SJCRH30 (cell line): ENCODE measurements at regions not wholly inside any gene's neighbourhood (a gene's known extent, or its start where the extent isn't known, plus 50 kb on each side); places are given as distances from the start of the nearest gene placed in this dataset.

ENCODE experiments used
- DNase-seq, 2 experiments: peaks; one replicate each; pipeline ENCODE4 v3.0.0-alpha.2; 2015 to 2020
- H3K27ac ChIP-seq: fragments of 250-450 bp; sonication (Bioruptor Pico); 2 replicates; pipeline ENCODE4 v1.5.1; 2020; ENCODE audit warnings: mild to moderate bottlenecking, moderate library complexity
- H3K27me3 ChIP-seq: fragments of 250-450 bp; sonication (Bioruptor Pico); 2 replicates; pipeline ENCODE4 v1.5.1; 2020; ENCODE audit warnings: mild to moderate bottlenecking, moderate library complexity
- H3K36me3 ChIP-seq: fragments of 250-450 bp; sonication (Bioruptor Pico); 2 replicates; pipeline ENCODE4 v1.5.1; 2020; ENCODE audit warnings: mild to moderate bottlenecking, moderate library complexity
- H3K4me1 ChIP-seq: fragments of 250-450 bp; sonication (Bioruptor Pico); 2 replicates; pipeline ENCODE4 v1.5.1; 2020; ENCODE audit warnings: mild to moderate bottlenecking, moderate library complexity
- H3K4me3 ChIP-seq: fragments of 250-450 bp; sonication (Bioruptor Pico); 2 replicates; pipeline ENCODE4 v1.5.1; 2020; ENCODE audit warnings: mild to moderate bottlenecking, moderate library complexity
- H3K9me3 ChIP-seq: fragments of 250-450 bp; sonication (Bioruptor Pico); replicated peaks from 2 replicates; pipeline ENCODE4 v1.5.1; 2020; ENCODE audit warnings: mild to moderate bottlenecking, moderate library complexity

DNA sequence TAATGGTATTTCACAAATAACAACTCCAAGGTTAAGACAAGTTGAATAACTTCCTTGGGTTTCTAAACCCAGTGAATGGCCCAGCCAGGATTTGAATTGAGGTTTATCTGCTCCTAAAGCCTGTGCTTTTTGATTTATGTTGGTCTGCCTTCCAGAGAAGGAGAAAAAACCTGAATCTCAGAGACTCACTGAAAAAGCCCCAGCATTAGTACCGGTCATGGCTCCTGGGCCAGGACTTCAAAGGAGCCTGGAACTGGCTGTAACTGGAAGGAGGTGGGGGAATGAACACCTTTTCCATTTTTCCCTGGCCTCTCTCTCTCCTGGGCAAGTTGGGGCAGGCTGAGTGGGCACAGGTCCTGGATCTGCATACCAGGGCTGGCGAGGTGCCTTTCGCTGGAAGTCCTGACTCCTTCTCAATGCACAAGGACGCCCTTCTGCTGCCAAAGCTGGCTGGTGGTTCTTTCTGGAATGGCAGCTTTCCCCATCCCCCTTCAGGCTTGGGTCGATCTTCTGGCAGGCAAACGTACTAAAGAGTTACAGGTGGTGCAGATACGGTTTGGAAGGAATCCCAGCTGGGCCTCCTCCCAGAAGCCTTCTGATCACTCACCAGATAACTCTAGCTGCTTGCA, 268.2 kb downstream of the PTEN start:
- H3K4me3 ChIP-seq = no peak overlapping the region

DNA sequence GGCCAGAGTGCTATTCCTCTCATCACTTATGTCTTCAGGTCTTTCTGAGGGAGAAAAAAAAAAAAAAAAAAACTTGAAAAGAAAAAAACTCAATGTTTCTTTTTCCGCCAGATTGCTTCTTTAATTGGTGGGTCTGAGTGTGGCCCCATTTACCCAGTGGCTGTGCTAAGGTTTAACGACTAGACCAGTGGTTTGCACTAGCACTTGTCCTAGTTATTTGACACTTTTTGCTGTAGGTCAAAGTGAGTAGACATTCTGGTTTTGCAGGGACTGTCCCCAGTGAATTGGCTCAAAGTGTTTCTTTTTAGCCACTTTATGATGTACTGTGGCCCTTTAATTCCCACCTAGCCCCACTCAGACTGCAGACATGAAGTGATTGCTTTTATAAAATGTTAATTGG, 273.3 kb downstream of the PTEN start:
- no peaks in the 10 kb centered on the region for H3K36me3 ChIP-seq
- no peak overlapping the region for H3K4me3 ChIP-seq
- no peak for DNase-seq
- H3K9me3 ChIP-seq = no peaks in the 10 kb centered on the region
- H3K27ac ChIP-seq = no peak overlapping the region
- H3K4me1 ChIP-seq = no peaks in the 10 kb centered on the region
- H3K27me3 ChIP-seq = no peaks in the 10 kb centered on the region

More for the DNA sequence above, 268.2 kb downstream of the PTEN start:
- H3K36me3 ChIP-seq = no peaks in the 10 kb centered on the region
- no peak overlapping the region for H3K27ac ChIP-seq
- no peak for DNase-seq
- H3K4me1 ChIP-seq = no peaks in the 10 kb centered on the region
- H3K9me3 ChIP-seq = no peaks in the 10 kb centered on the region
- H3K27me3 ChIP-seq = no peaks in the 10 kb centered on the region

DNA sequence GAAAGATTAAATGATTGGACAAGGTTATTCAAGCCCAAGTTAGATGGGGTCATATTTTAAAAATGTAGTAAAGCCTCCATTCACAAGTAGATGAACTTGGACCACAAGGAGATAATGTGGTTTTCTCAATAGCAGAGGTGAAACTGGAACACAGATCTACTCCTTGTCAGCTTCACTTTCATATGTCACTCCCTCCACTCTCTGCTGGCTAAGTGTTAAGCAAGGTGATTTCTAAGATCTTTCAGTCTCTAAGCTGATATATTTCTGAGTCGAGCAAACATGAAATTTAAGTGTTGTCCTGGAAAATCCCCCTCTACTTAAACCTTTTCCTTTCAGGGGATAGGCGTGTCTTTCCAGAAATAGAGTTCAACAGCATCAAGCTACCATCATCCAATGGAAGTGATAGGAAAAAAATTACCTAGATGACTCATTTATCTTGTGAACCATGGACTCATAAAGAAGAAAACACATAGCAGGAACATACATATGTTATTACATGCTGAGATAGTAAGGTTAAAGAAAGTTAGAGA, 275.0 kb downstream of the PTEN start:
- Histone ChIP-seq H3K4me1 (no peaks in the 10 kb centered on the region), H3K27me3 (no peaks in the 10 kb centered on the region), H3K27ac (no peak overlapping the region), H3K4me3 (no peak overlapping the region), H3K9me3 (no peaks in the 10 kb centered on the region), H3K36me3 (no peaks in the 10 kb centered on the region)
- no peak for DNase-seq

DNA sequence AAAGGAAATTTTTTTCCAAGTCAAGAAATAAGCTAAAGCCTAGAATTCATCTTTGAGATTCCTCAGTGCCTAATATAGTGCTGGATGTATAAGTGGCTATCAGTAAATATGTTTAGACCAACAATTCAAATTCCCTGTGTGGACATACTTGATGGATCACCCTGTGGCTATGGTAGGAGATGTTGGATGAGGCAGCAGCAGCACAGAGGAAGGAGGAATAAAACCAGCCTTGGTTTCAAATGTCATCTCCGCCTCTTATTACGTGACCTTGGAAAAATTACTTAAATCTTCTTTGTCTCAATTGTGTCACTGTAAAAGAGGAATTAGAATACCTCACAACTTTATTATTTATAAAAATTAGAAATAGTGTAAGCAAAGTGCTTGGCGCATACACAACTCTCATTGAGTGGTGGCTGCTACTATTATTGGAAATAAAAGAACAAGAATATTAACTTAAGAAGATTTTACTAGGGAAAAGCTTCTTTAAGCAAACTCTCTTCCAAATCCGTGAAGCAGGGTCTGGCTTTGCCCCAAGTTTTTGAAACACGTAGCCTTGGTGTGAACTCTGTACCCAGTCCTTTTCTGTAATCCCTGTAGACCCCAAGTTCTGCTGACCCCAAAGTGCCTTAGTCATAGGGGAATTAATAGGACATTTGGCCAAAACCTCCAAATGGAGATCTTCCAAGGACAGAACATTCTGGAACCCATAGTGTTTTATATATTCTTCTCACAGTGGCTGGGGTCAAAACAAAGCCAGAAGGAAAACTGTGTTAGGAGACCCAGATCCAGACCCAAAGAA, 283.8 kb downstream of the PTEN start:
- Histone ChIP-seq H3K4me1 (no peaks in the 10 kb centered on the region), H3K4me3 (no peak overlapping the region), H3K27ac (no peak overlapping the region), H3K27me3 (no peaks in the 10 kb centered on the region), H3K36me3 (no peaks in the 10 kb centered on the region), H3K9me3 (no peaks in the 10 kb centered on the region)
- no peak for DNase-seq

DNA sequence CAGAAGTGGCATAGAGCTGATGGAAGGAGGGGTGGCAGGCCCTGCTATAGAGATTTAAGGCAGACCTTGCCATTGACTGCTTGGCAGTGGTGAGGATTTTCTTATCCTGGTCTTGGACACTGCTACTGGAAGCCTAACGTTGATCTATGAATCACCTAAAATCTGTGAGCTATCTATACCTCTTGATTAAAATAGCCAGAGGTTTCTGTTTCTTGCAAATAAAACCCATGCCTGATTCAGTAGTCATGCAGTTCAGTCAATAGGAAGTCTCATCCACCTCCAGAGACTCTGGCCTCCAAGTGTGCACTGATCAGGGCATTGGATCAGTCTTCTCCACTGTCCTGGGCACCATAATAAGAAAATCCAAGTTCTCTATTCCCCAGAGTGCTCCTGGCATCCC, 286.5 kb downstream of the PTEN start:
- H3K27ac ChIP-seq = no peak overlapping the region
- no peaks in the 10 kb centered on the region for H3K4me1 ChIP-seq
- no peaks in the 10 kb centered on the region for H3K36me3 ChIP-seq
- H3K9me3 ChIP-seq = no peaks in the 10 kb centered on the region
- no peak overlapping the region for H3K4me3 ChIP-seq
- no peaks in the 10 kb centered on the region for H3K27me3 ChIP-seq
- DNase-seq = no peak

DNA sequence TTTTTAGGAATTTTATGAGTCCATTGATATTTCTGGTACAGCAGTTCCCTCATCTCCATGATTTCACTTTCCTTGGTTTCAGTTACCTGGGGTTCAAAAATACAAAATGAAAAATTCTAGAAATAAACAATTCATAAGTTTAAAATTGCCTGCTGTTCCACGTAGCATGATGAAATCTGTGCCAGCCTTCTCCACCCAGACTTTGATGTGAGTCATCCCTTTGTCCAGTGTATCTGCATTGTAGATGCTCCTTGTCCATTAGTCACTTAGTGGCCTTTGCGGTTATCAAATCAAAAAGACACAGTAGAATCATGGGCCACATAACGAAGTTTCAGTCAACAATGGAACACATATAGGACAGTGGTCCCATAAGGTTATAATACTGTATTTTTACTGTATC, 286.9 kb downstream of the PTEN start:
- DNase-seq = no peak
- Histone ChIP-seq H3K4me1 (no peaks in the 10 kb centered on the region), H3K9me3 (no peaks in the 10 kb centered on the region), H3K27ac (no peak overlapping the region), H3K4me3 (no peak overlapping the region), H3K27me3 (no peaks in the 10 kb centered on the region), H3K36me3 (no peaks in the 10 kb centered on the region)

DNA sequence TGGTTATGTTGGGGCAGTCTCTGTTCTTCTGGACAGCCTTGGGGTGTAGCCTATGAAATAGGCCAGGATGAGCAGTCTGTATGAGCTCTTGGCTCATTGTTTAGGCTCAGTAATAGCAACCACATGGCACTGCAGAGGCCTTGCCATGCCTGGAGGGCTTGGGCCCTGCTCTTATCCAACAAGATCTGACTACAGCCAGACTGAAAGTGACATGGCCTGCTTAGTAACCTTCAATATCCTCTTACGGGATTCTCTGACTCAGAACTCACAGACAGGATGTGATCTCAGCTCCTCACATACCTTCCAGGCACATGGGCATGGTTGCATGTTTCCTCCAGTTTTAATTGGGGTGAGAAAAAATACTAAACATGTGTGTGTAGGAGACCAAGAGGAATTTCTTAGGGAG, 289.3 kb downstream of the PTEN start:
- H3K4me1 ChIP-seq = no peaks in the 10 kb centered on the region
- H3K27ac ChIP-seq = no peak overlapping the region

DNA sequence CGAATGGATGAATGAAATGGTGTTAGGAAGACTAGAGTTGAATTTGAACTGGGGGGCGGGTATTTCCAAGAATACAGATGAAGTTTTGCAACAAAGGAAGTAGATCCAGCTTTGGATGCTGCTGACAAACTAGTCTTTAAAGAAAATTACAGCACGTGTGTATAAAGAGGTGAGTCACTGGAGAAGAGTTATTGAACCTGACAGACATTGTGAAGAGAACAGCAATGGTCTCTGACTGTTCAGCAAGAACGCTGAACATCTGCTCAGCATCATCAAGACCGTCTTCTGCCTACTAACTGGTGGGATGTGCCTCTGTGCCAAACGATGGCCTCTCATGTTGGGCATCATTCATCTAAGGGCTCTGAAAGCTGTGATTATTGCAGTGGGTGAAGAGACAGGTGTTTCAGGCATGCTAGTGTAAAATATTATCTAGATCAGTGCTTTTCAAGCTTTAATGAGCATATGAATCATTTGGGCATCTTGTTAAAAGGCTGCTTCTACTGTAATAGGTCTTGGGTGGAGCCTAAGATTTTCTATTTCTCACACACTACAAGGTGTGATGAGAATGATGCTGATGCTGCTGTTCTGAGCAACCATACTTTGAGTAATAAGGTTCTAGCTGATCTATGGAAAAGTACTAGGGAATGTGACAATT, 291.3 kb downstream of the PTEN start:
- H3K4me1 ChIP-seq = no peaks in the 10 kb centered on the region
- no peaks in the 10 kb centered on the region for H3K36me3 ChIP-seq
- H3K4me3 ChIP-seq = no peak overlapping the region
- H3K27me3 ChIP-seq = no peaks in the 10 kb centered on the region
- DNase-seq = no peak
- no peaks in the 10 kb centered on the region for H3K9me3 ChIP-seq
- H3K27ac ChIP-seq = no peak overlapping the region

More for the DNA sequence above, 289.3 kb downstream of the PTEN start:
- Histone ChIP-seq H3K36me3 (no peaks in the 10 kb centered on the region), H3K9me3 (no peaks in the 10 kb centered on the region), H3K4me3 (no peak overlapping the region), H3K27me3 (no peaks in the 10 kb centered on the region)
- DNase-seq = no peak

DNA sequence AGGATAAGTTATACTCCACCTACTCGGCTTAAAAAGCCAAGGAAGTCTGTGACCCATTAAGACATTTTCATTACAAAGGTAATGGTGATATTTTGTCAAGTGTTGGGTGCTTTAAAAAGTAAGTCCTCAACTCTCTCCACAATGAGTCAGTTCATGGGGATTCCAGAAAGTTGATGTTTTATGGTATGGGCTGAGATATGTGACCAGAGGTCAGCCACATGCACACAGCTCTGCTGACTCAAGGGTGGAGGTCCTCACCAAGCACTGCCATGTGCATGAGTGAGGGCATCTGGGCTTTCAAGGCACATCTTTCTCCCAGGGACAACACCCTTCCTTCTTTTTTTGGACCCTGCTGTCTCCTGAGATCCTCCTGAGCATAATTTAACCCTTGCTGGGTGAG, 292.9 kb downstream of the PTEN start:
- Histone ChIP-seq H3K4me3 (no peak overlapping the region), H3K27me3 (no peaks in the 10 kb centered on the region), H3K27ac (no peak overlapping the region), H3K9me3 (no peaks in the 10 kb centered on the region), H3K4me1 (no peaks in the 10 kb centered on the region), H3K36me3 (no peaks in the 10 kb centered on the region)
- DNase-seq = no peak

DNA sequence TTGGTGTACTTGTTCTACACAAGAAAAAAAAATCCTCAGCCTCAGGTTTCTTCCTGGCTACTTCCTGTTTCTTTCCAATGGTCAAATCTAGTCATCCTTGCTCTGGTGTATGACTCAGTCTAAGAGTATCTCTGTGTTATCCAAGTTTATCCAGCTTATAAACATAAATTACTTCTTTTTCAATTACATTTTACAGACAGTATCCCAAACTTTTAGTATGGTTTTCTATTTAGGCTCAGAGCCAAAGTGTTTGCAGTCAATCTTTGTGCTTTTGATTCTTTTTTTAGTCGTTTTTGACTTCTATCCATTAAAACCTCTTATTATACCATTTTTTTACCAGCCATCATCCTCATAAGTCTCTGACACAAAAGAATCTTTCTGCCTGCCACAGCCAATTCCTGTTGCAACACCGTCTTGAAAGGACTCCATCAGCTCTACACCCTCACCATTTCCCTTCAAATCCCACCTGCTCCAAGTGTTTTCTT, 294.6 kb downstream of the PTEN start:
- H3K27ac ChIP-seq = no peak overlapping the region
- no peak overlapping the region for H3K4me3 ChIP-seq
- H3K9me3 ChIP-seq = no peaks in the 10 kb centered on the region
- no peak for DNase-seq
- H3K36me3 ChIP-seq = no peaks in the 10 kb centered on the region
- H3K4me1 ChIP-seq = no peaks in the 10 kb centered on the region
- no peaks in the 10 kb centered on the region for H3K27me3 ChIP-seq

DNA sequence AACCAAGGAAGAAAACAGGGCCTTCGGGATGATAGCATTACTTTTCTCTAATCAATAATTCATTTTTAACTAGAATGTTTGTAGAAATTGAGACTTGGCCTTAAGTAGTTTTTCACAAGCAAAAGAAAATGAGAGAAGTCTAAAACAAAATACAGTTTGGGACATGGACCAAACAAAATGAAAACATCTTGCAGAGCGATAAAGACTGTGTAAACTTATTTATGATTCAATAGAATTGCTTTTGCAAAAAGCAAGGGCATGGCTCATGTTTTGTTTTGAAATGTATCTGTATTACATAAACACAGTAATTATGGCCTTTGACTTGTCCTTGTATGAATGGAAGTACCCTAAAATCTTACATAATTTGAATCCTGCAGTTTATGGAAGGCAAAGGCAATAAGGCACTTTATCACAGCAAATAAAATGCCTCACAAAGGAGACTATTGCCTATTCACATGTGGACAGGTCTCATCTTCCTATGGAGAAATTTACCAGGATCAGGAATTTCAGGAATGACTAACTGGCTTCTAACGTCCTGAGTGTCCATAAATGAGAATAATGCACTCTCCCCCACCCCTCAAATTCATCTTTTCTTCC, 295.2 kb downstream of the PTEN start:
- no peak overlapping the region for H3K27ac ChIP-seq
- H3K4me1 ChIP-seq = no peaks in the 10 kb centered on the region
- DNase-seq = no peak
- H3K4me3 ChIP-seq = no peak overlapping the region
- no peaks in the 10 kb centered on the region for H3K9me3 ChIP-seq
- no peaks in the 10 kb centered on the region for H3K36me3 ChIP-seq
- no peaks in the 10 kb centered on the region for H3K27me3 ChIP-seq

DNA sequence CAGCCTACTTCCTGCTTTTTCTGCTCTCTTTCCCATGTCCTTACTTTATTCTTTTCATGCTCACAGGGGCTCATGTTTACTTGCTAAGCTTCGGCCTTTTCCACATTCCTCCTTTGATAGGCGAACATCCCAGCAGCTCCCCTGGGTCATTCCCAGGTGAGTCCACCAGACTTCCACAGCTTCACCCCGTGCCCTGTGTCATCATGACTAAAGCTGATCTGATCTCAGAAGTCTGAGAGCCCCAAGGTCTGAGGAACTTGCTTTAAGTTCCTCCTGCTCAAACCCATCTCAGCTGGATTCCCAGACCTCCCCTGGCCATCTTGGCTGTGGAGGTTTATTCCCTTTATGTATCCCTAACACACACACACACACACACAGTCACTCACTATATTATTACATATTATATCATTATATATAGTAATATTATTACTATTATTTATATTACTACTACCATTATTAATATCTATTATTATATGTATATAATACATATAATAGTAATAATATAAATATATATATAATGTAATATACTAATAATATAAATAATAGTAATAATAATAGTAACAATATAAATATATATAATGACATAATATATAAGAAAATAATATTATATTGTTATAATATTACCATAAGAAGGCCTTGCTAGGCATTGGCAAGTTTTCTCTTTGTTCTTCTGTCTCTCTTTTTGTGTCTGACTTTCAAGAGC, 295.9 kb downstream of the PTEN start:
- Histone ChIP-seq H3K36me3 (no peaks in the 10 kb centered on the region), H3K9me3 (no peaks in the 10 kb centered on the region), H3K4me1 (no peaks in the 10 kb centered on the region), H3K4me3 (no peak overlapping the region), H3K27ac (no peak overlapping the region), H3K27me3 (no peaks in the 10 kb centered on the region)
- no peak for DNase-seq

DNA sequence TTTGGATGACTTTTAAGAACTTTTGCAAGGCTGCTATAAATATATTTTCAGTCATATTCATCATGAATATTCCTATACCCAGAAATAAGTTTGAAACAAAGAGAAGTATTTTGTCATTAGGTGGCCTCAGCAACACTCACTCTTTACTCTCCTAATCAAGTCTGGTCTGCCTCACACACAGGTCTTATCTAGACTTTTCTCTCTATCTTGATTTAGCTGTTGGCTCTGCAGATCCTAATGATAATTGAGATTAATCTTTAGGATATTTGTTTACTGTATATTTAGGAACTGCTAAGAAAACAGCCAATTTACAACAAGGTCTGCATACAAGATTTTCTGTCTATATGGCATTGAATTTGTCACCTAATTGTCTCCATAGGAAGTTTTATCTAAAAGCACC, 297.6 kb downstream of the PTEN start:
- H3K9me3 ChIP-seq = no peaks in the 10 kb centered on the region
- no peak for DNase-seq
- H3K27ac ChIP-seq = no peak overlapping the region
- H3K4me1 ChIP-seq = no peaks in the 10 kb centered on the region
- no peaks in the 10 kb centered on the region for H3K27me3 ChIP-seq
- H3K4me3 ChIP-seq = no peak overlapping the region
- no peaks in the 10 kb centered on the region for H3K36me3 ChIP-seq

DNA sequence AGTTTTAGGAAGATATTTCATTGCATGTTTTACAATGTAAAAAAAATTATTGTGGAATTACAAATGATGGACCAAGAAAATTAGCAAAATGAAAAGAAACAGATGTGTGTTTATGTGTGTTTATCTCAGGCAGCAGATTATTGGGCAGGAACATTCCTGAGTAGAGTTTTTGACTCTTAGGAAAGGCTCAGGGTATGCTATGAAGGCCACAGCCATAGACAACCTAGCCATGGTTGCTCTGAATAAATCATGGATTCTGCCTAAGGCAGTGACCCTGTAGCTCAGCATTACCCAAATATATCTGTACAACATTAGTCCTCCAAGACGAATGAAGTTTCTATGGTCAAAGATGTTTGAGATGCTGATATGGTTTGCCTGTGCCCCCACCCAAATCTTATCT, 298.3 kb downstream of the PTEN start:
- H3K9me3 ChIP-seq = no peaks in the 10 kb centered on the region
- H3K27ac ChIP-seq = no peak overlapping the region
- DNase-seq = no peak
- no peak overlapping the region for H3K4me3 ChIP-seq
- H3K27me3 ChIP-seq = no peaks in the 10 kb centered on the region
- H3K4me1 ChIP-seq = no peaks in the 10 kb centered on the region
- H3K36me3 ChIP-seq = no peaks in the 10 kb centered on the region
